OCI-LY3 (cell line): ENCODE measurements at regions not wholly inside any gene's neighbourhood (a gene's known extent, or its start where the extent isn't known, plus 50 kb on each side); places are given as distances from the start of the nearest gene placed in this dataset.

ENCODE experiments used
- CTCF ChIP-seq: fragments of 200-600, 300-600 bp; sonication (generic); IDR thresholded peaks from 2 replicates; pipeline ENCODE4 v1.5.1; 2014; ENCODE audit warnings: antibody characterized with exemption, low read length, low read depth
- EZH2phosphoT487 ChIP-seq: fragments of 200-600 bp; shearing (Covaris generic); IDR thresholded peaks from 2 replicates; pipeline ENCODE4 v1.6.1; 2018; ENCODE audit warnings: antibody characterized with exemption, mixed run types, low read depth

- TF ChIP-seq CTCF: no peak
- TF ChIP-seq EZH2phosphoT487: no peak
These were observed 91.3 kb downstream of the DUSP6 start for GRCh38 chr12:89260841-89261637.
